Effector memory CD4-positive, alpha-beta T cell (primary cell): ENCODE measurements at regions not wholly inside any gene's neighbourhood (a gene's known extent, or its start where the extent isn't known, plus 50 kb on each side); places are given as distances from the start of the nearest gene placed in this dataset.
"Not testable (repeated sequence)": the region's sequence is repeated elsewhere in the genome, so short reads cannot be mapped to it uniquely, and the experiment has no call there.

Source experiments
- DNase-seq, 3 donors: peaks; one replicate each; pipeline ENCODE4 v3.0.0-alpha.2; 2020
- H3K27ac ChIP-seq: 2 replicates; pipeline ENCODE4 v1.7.0; 2013; ENCODE audit warnings: mild to moderate bottlenecking, low read length, moderate library complexity; ENCODE audit not compliant: insufficient read depth, poor library complexity, severe bottlenecking
- H3K27me3 ChIP-seq: replicated peaks from 2 replicates; pipeline ENCODE4 v1.7.0; 2013; ENCODE audit warnings: mild to moderate bottlenecking, low read length; ENCODE audit not compliant: insufficient read depth, control insufficient read depth, poor library complexity, severe bottlenecking
- H3K36me3 ChIP-seq: 2 replicates; pipeline ENCODE4 v1.7.0; 2013; ENCODE audit warnings: mild to moderate bottlenecking, low read length, moderate library complexity; ENCODE audit not compliant: control insufficient read depth, insufficient read depth
- H3K4me1 ChIP-seq: 2 replicates; pipeline ENCODE4 v1.7.0; 2013; ENCODE audit warnings: low read length, mild to moderate bottlenecking; ENCODE audit not compliant: control insufficient read depth, insufficient read depth, poor library complexity, severe bottlenecking
- H3K4me3 ChIP-seq: 2 replicates; pipeline ENCODE4 v1.7.0; 2013; ENCODE audit warnings: low read length, low read depth, mild to moderate bottlenecking; ENCODE audit not compliant: insufficient read depth, poor library complexity, severe bottlenecking
- H3K9me3 ChIP-seq: 2 replicates; pipeline ENCODE4 v1.7.0; 2013; ENCODE audit warnings: mild to moderate bottlenecking, low read length, moderate library complexity; ENCODE audit not compliant: control insufficient read depth

DNA sequence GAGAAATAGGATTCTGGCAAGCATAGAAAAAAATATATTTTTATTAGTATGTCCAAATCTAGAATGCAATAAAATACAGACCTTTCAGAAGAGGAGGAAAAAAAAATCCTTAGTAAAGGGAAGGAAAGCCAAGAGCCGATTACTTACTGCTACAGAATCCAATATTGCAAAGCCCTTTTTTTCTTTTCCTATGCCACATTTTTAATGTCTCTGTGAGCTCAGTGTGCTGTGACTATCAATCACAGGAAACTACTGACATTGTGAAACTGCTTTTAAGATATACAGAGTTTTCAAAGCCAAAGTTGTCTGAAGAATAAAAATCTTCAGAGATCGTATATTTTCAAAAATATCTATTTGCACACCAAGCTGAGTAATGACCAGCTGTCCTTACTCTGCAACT is 120.4 kb downstream of the CHD9NB start:
- Histone ChIP-seq H3K27me3 (no peaks in the 10 kb centered on the region), H3K4me3 (no peak overlapping the region), H3K9me3 (no peaks in the 10 kb centered on the region), H3K36me3 (no peaks in the 10 kb centered on the region), H3K27ac (no peak overlapping the region), H3K4me1 (no peaks in the 10 kb centered on the region)
- no peak for DNase-seq

DNA sequence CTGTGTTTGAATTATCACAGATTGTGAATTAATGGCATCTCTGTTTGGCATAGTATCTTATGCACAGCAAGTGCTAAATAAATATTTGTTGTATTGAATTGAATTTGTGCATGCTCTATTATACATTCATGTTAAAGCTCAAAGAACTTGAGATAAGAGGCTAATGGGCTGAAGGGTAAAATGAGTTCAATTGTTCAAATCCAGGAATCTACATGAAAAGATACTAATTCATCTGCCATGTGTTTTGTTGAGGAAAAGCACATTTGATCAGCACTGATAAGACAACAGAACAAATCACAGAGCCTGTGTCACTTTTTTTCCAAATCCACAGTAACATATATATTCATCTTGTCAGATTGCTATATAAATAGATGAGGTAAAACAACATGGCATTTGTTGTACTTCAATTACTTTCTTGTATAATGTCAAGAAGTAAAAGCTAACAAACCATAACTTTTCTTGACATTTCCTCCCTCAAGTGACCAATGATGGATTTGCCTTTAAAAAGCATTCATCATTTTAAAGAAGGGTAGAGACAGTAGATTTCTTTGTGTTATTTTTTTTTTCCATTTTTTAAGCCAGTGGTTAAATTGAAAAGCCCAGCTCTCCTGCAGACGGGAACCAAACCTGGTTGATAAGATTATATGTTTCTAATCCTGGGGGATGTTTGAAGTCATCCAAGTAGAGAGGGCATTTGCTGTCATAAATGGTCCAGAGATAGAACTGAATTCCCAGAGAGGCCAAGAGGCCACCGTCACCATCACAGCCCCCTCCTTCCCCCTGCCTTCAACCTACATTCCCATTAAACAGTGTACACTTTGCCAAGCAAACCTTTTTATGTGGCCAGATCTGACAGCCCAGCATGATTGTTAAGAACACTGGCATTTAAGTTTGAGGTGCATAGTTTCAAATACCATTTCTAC is 123.0 kb downstream of the CHD9NB start:
- H3K4me3 ChIP-seq, result no peak overlapping the region
- no peak overlapping the region for H3K27ac ChIP-seq
- H3K9me3 ChIP-seq, result no peaks in the 10 kb centered on the region
- no peaks in the 10 kb centered on the region for H3K36me3 ChIP-seq
- no peak for DNase-seq
- no peaks in the 10 kb centered on the region for H3K27me3 ChIP-seq
- H3K4me1 ChIP-seq, result no peaks in the 10 kb centered on the region

DNA sequence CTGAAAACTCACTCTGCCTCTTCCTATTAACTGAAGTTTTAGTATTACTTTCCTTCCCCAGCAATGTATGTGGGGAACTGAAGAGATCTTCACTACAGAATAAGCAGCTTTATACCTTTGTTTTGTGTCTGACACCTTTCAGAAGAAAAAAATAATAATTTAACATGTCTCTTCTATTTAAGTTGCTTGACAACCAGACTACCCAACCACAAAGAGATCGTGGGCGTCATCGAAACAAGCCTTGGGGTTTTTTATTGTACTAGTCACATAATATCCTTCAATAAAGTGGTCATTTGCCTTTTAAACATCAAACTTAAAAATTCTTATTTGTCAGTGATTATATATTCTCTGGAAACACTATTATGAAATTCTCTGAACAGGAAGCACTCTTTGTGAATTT is 123.7 kb downstream of the CHD9NB start:
- no peak for DNase-seq
- H3K27ac ChIP-seq, result no peak overlapping the region
- no peaks in the 10 kb centered on the region for H3K36me3 ChIP-seq
- H3K4me1 ChIP-seq, result no peaks in the 10 kb centered on the region
- H3K4me3 ChIP-seq, result no peak overlapping the region
- H3K27me3 ChIP-seq, result no peaks in the 10 kb centered on the region
- no peaks in the 10 kb centered on the region for H3K9me3 ChIP-seq

DNA sequence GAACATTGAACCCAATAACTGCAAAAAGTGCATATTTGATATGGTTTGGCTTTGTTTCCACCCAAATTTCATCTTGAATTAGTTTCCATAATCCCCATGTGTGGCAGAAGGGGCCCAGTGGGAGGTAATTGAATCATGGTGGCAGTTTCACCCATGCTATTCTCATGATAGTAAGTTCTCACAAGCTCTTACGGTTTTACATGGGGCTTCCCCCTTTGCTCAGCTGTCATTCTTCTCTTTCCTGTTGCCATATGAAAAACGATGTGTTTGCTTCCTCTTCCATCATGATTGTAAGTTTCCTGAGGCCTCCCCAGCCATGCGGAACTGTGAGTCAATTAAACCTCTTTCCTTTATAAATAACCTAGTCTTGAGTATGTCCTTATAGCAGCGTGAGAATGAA is 127.6 kb downstream of the CHD9NB start:
- H3K36me3 ChIP-seq, result no peaks in the 10 kb centered on the region
- H3K27me3 ChIP-seq, result no peaks in the 10 kb centered on the region
- no peaks in the 10 kb centered on the region for H3K4me1 ChIP-seq
- H3K4me3 ChIP-seq, result no peak overlapping the region
- H3K9me3 ChIP-seq, result no peaks in the 10 kb centered on the region
- H3K27ac ChIP-seq, result no peak overlapping the region
- no peak for DNase-seq

DNA sequence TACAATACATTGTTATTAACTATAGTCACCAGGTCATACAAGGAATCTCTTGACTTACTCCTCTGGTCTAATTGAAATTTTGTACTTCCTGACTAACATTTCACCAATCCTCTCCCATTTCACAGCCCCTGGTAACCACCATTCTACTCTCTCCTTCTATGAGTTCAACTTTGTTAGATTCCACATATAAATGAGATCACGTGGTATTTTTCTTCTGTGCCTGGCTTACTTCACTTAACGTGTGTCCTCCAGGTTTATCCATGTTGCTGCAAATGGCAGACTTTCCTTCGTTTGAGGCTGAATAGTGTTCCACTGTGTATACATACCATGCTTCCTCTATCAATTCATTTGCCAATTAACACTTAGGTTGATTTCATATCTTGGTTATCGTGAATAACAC is 128.5 kb downstream of the CHD9NB start:
- Histone ChIP-seq H3K36me3 (no peaks in the 10 kb centered on the region), H3K4me3 (no peak overlapping the region), H3K27me3 (no peaks in the 10 kb centered on the region), H3K27ac (no peak overlapping the region), H3K9me3 (no peaks in the 10 kb centered on the region), H3K4me1 (no peaks in the 10 kb centered on the region)
- no peak for DNase-seq

DNA sequence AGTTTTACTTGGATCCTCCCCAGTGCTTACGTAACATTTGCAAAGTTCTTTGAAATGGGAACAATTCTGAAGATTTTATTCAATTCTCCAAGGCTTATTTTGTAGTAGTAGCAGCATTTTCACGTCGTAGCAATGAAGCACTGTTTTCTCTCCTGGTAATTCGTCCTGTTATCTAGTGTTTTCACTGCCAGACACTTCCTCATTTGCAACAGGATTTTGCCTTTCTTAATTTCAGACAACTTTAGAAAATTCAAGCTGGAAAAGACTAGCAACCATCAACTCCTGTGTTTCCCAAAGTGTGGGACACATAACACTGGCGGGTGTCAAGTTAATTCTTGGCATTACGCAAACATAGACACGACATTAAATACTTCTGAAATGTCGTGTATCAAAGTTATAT is 131.6 kb downstream of the CHD9NB start:
- no peaks in the 10 kb centered on the region for H3K36me3 ChIP-seq
- no peaks in the 10 kb centered on the region for H3K4me1 ChIP-seq
- H3K4me3 ChIP-seq, result no peak overlapping the region
- H3K9me3 ChIP-seq, result no peaks in the 10 kb centered on the region
- no peak overlapping the region for H3K27ac ChIP-seq
- no peak for DNase-seq
- no peaks in the 10 kb centered on the region for H3K27me3 ChIP-seq

DNA sequence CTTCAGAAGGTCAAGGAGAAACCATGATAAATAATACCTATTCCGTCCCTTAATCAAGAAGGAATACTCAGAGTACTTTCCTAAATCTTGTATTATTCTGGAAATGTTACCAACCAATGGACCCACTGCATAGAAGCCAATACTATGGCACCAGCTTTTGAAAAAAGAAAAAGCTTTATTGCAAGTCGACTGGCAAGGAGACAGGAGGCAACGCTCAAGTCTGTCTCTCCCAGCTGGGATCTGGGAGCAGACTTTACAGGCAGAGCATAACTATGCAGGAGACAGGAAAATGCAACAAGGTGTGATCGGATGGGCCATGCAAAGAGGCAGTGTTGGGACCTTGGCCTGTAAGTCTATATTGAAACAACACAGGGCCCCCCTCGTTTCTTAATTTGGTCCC is 132.4 kb downstream of the CHD9NB start:
- Histone ChIP-seq H3K4me3 (no peak overlapping the region), H3K4me1 (no peaks in the 10 kb centered on the region), H3K27ac (no peak overlapping the region), H3K9me3 (no peaks in the 10 kb centered on the region), H3K36me3 (no peaks in the 10 kb centered on the region), H3K27me3 (no peaks in the 10 kb centered on the region)
- DNase-seq, result no peak

DNA sequence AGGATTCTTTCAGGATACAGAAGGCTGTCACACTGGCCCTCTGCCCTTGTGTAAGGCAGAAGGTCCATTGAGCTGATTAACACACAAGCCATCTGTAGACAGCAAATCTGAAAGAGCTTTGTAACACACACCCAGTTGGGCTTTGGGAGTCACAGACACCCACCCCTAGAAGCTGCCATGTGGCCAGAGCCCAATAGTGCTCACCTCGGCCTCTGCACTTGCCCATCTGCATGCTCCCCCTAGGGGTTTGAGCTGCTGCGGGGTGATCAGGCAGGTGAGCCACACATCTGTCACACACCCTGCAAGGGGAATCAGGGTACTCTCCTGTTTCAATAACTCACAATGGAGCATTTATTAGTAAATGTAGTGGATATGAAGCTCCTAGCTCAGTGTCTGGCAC is 138.3 kb downstream of the CHD9NB start:
- Histone ChIP-seq H3K4me3 (no peak overlapping the region), H3K27ac (no peak overlapping the region), H3K36me3 (no peaks in the 10 kb centered on the region), H3K27me3 (no peaks in the 10 kb centered on the region), H3K9me3 (no peaks in the 10 kb centered on the region), H3K4me1 (no peaks in the 10 kb centered on the region)
- DNase-seq, result no peak

DNA sequence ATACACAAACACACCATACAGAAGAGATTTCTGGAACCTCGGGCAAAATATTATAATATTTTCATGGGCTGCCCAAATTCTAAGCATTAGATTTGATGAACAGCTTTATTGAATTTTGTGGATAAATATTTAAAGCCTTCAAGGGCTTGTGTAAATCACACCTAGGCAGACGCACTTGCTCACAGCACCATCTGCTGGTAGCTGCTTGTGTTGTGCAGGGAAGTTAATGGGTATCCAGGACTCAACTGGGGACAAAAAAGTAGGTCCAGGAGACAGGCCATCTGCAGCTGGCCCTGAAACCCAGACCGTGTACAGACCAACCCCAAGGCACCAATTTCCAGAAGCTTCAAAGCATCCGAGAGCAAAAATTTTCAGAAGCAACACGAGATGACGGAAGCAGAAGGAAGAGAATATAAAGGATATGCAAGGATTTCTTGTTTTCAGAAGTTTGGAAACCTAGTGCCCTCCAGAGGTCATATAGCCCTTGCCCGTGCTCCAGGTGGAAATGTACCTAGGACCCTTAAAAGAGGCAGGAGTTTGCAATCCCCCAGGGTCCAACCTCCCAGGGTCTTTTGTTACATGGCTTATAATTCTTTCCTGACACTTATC is 140.0 kb downstream of the CHD9NB start:
- peak in 1 of 3 donors; percentile 2 for DNase-seq
- H3K4me3 ChIP-seq, result no peak overlapping the region

DNA sequence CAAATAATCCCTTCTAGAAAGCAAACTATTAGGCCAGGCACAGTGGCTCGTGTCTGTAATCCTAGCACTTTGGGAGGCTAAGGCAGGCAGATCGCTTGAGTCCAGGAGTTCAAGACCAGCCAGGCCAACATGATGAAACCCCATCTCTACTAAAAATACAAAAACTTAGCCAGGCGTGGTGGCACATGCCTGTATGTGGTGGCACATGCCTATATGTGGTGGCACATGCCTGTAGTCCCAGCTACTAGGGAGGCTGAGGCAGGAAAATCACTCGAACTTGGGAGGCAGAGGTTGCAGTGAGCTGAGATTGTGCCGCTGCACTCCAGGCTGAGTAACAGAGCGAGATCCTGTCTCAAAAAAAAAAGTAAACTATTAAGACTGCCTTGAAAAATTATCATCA is 144.6 kb downstream of the CHD9NB start:
- not testable (repeated sequence) for H3K4me1 ChIP-seq, H3K9me3 ChIP-seq, H3K27me3 ChIP-seq, H3K27ac ChIP-seq, H3K4me3 ChIP-seq, DNase-seq, H3K36me3 ChIP-seq

More for the DNA sequence above, 140.0 kb downstream of the CHD9NB start:
- Histone ChIP-seq H3K27me3 (no peaks in the 10 kb centered on the region), H3K9me3 (no peaks in the 10 kb centered on the region), H3K27ac (no peak overlapping the region), H3K36me3 (no peaks in the 10 kb centered on the region), H3K4me1 (no peaks in the 10 kb centered on the region)
